Keratinocyte (primary cell): ENCODE measurements at regions not wholly inside any gene's neighbourhood (a gene's known extent, or its start where the extent isn't known, plus 50 kb on each side); places are given as distances from the start of the nearest gene placed in this dataset.

Experiments used
- DNase-seq: peaks from one replicate; pipeline ENCODE4 v3.0.0-alpha.2; 2011; ENCODE audit warnings: low read depth, missing footprints, low spot score
- FAIRE-seq: peaks from 2 replicates; lab custom pipeline; 2011; peaks lifted over from hg19 to GRCh38; lab: Jason Lieb, UNC
- H2AFZ ChIP-seq: 2 replicates; pipeline ENCODE4 v1.6.0; 2012; ENCODE audit warnings: low read length, control low read depth, inconsistent platforms; ENCODE audit not compliant: control insufficient read depth
- H3K27ac ChIP-seq: 2 replicates; pipeline ENCODE4 v1.5.1; 2011; ENCODE audit warnings: low read length; ENCODE audit not compliant: control insufficient read depth, insufficient read depth
- H3K27me3 ChIP-seq: 3 replicates; pipeline ENCODE4 v1.6.0; 2011; ENCODE audit warnings: low read length; ENCODE audit not compliant: control insufficient read depth, insufficient read depth; ENCODE audit errors: extremely low read depth
- H3K36me3 ChIP-seq, 2 experiments: 2 replicates in 1 of 2; 3 replicates in 1 of 2; pipeline ENCODE4 v1.5.1; 2011; ENCODE audit warnings: low read length in 2 of 2, mild to moderate bottlenecking in 1 of 2; ENCODE audit not compliant: control insufficient read depth in 2 of 2, insufficient read depth in 2 of 2; ENCODE audit errors: extremely low read depth in 1 of 2
- H3K4me1 ChIP-seq: 3 replicates; pipeline ENCODE4 v1.5.1; 2011; ENCODE audit warnings: low read length; ENCODE audit not compliant: control insufficient read depth, insufficient read depth; ENCODE audit errors: extremely low read depth
- H3K4me2 ChIP-seq: 3 replicates; pipeline ENCODE4 v1.6.0; 2011; ENCODE audit warnings: low read depth, low read length; ENCODE audit not compliant: control insufficient read depth, insufficient read depth; ENCODE audit errors: extremely low read depth
- H3K4me3 ChIP-seq, 3 experiments: fragments of 200-600 bp in 1 of 3; sonication (generic) in 1 of 3; 2 replicates in 2 of 3; 3 replicates in 1 of 3; pipeline ENCODE4 v1.5.1; 2011 to 2016; ENCODE audit warnings: low read length in 3 of 3, mild to moderate bottlenecking in 3 of 3, control low read depth in 2 of 3, inconsistent platforms in 1 of 3, low read depth in 1 of 3, mixed read lengths in 1 of 3, mixed run types in 1 of 3, moderate library complexity in 1 of 3; ENCODE audit not compliant: control insufficient read depth in 2 of 3, insufficient read depth in 2 of 3; ENCODE audit errors: extremely low read depth in 1 of 3
- H3K79me2 ChIP-seq: 2 replicates; pipeline ENCODE4 v1.6.0; 2012; ENCODE audit warnings: low read length; ENCODE audit not compliant: control insufficient read depth, insufficient read depth
- H3K9ac ChIP-seq: 3 replicates; pipeline ENCODE4 v1.6.0; 2011; ENCODE audit warnings: low read length; ENCODE audit not compliant: control insufficient read depth, insufficient read depth; ENCODE audit errors: extremely low read depth
- H3K9me1 ChIP-seq: 3 replicates; pipeline ENCODE4 v1.6.0; 2011; ENCODE audit warnings: low read length; ENCODE audit not compliant: control insufficient read depth, insufficient read depth; ENCODE audit errors: extremely low read depth
- H3K9me3 ChIP-seq: 2 replicates; pipeline ENCODE4 v1.5.1; 2012; ENCODE audit warnings: low read depth, low read length; ENCODE audit not compliant: control insufficient read depth
- H4K20me1 ChIP-seq: 3 replicates; pipeline ENCODE4 v1.6.0; 2011; ENCODE audit warnings: low read length; ENCODE audit not compliant: control insufficient read depth, insufficient read depth; ENCODE audit errors: extremely low read depth
- CTCF ChIP-seq, 3 experiments: IDR thresholded peaks in 1 of 3; conservative IDR thresholded peaks in 1 of 3; optimal IDR thresholded peaks in 1 of 3; 2 replicates in 2 of 3; 3 replicates in 1 of 3; pipeline versions ENCODE3 to v1.5.1; 2011; ENCODE audit warnings: low read length in 3 of 3, mild to moderate bottlenecking in 3 of 3, moderate library complexity in 2 of 3, control low read depth in 1 of 3, inconsistent platforms in 1 of 3; ENCODE audit not compliant: insufficient read depth in 2 of 3; ENCODE audit errors: extremely low read depth in 1 of 3
- EZH2 ChIP-seq: IDR thresholded peaks from one replicate; pipeline ENCODE4 v1.6.1; 2012; ENCODE audit warnings: inconsistent platforms, mild to moderate bottlenecking, low read length, moderate library complexity
- dilution Hi-C: fragments of 300-500 bp; cut with MboI; formaldehyde crosslinking; loops from one replicate; pipeline ENCODE4 v1.7.0; 2020; ENCODE audit warnings: low sequenced_read_pairs; ENCODE audit not compliant: extremely low pct_ligation_motif_present

DNA sequence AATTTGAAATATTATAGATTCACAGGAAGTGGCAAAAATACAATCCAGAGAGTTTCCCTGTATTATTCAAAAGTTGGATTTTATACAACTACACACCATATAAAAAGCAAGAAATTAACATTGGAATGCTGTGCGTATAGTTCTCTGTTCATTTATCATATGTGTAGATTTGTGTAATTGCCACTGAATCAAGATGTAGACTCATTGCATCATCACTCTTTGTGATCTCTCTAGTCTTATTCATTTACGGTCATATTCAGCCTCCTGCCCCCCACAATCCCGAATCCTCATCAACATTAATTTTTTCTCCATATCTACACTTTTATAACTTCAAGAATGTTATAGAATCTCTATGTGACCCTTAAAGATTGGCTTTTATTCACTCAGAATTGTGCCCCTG, 390.6 kb upstream of the B3GAT1 start:
- Histone ChIP-seq H4K20me1 (no peaks in the 10 kb centered on the region), H3K9me3 (no peaks in the 10 kb centered on the region), H3K9me1 (no peaks in the 10 kb centered on the region), H3K4me3 (no peak overlapping the region), H3K36me3 (no peaks in the 10 kb centered on the region), H3K9ac (no peak overlapping the region), H3K4me1 (no peaks in the 10 kb centered on the region), H3K27ac (no peak overlapping the region), H3K27me3 (no peaks in the 10 kb centered on the region), H3K4me2 (no peak overlapping the region), H2AFZ (no peak overlapping the region), H3K79me2 (no peaks in the 10 kb centered on the region)
- dilution Hi-C loops, result no loop called here
- no peak for TF ChIP-seq EZH2
- TF ChIP-seq CTCF (optimal IDR thresholded peaks at IDR 0.05 in 1 of 3, IDR thresholded peaks at IDR 0.05 in 1 of 3, conservative IDR thresholded peaks at IDR 0.05 in 1 of 3; ENCODE audit: extremely low read depth in 1 of 3, insufficient read depth in 2 of 3, low read length in 3 of 3), result no peak
- no peak for FAIRE-seq
- no peak for DNase-seq

DNA sequence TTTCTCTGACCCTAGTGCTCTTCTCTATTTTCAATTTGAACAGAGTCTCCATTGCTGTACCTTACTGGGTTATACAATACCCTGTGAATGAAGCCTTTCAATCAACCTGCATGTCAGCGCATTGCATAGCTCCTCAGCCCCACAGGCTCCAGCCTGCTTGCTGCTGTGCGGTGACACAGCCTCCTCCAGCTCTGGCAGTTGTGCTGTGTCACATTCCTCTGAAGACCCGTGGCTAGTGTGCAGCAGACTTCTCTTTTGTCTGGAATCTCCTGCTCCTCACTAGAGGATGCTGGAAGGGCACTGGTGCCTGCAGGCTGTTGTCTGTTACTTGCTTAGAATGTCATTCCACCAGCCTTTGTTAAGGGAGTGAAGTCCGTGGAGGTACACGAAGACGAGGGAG, 390.1 kb upstream of the B3GAT1 start:
- Histone ChIP-seq H3K4me3 (no peak overlapping the region), H3K9me1 (no peaks in the 10 kb centered on the region), H3K79me2 (no peaks in the 10 kb centered on the region), H2AFZ (no peak overlapping the region), H3K27me3 (no peaks in the 10 kb centered on the region), H3K4me2 (no peak overlapping the region), H4K20me1 (no peaks in the 10 kb centered on the region), H3K4me1 (no peaks in the 10 kb centered on the region), H3K9ac (no peak overlapping the region), H3K9me3 (no peaks in the 10 kb centered on the region), H3K36me3 (no peaks in the 10 kb centered on the region), H3K27ac (no peak overlapping the region)
- DNase-seq (no peak), FAIRE-seq (no peak)
- TF ChIP-seq CTCF (optimal IDR thresholded peaks at IDR 0.05 in 1 of 3, IDR thresholded peaks at IDR 0.05 in 1 of 3, conservative IDR thresholded peaks at IDR 0.05 in 1 of 3; ENCODE audit: extremely low read depth in 1 of 3, insufficient read depth in 2 of 3, low read length in 3 of 3), result no peak
- TF ChIP-seq EZH2, result no peak
- dilution Hi-C loops, result no loop called here
